Immature natural killer cell (primary cell): ENCODE measurements at regions not wholly inside any gene's neighbourhood (a gene's known extent, or its start where the extent isn't known, plus 50 kb on each side); places are given as distances from the start of the nearest gene placed in this dataset.
"Not testable (repeated sequence)": the region's sequence is repeated elsewhere in the genome, so short reads cannot be mapped to it uniquely, and the experiment has no call there.

Experiments
- DNase-seq, 3 donors: peaks; one replicate each; pipeline ENCODE4 v3.0.0; 2022; ENCODE audit warnings: mixed read lengths in 1 of 3
- H3K27ac Mint-ChIP-seq, 6 donors: one replicate each; pipeline ENCODE4 v1.8.0; 2020; ENCODE audit warnings: mixed read lengths in 6 of 6, mild to moderate bottlenecking in 5 of 6, inconsistent platforms in 4 of 6, moderate library complexity in 3 of 6
- H3K27me3 Mint-ChIP-seq, 3 donors: one replicate each; pipeline ENCODE4 v1.8.0; 2020 to 2021; ENCODE audit warnings: low read depth in 3 of 3, mild to moderate bottlenecking in 3 of 3, mixed read lengths in 3 of 3, moderate library complexity in 3 of 3, inconsistent platforms in 1 of 3
- H3K36me3 Mint-ChIP-seq, 3 donors: one replicate each; pipeline ENCODE4 v1.8.0; 2020; ENCODE audit warnings: mixed read lengths in 3 of 3, inconsistent platforms in 2 of 3, mild to moderate bottlenecking in 2 of 3
- H3K4me1 Mint-ChIP-seq, 2 donors: one replicate each; pipeline ENCODE4 v1.8.0; 2020; ENCODE audit warnings: inconsistent platforms in 2 of 2, mild to moderate bottlenecking in 2 of 2, mixed read lengths in 2 of 2, moderate library complexity in 1 of 2
- H3K4me3 Mint-ChIP-seq, 5 donors: one replicate each; pipeline ENCODE4 v1.8.0; 2020; ENCODE audit warnings: mild to moderate bottlenecking in 5 of 5, mixed read lengths in 5 of 5, inconsistent platforms in 3 of 5, moderate library complexity in 3 of 5
- H3K9me3 Mint-ChIP-seq, 6 donors: one replicate each; pipeline ENCODE4 v1.8.0; 2020; ENCODE audit warnings: mild to moderate bottlenecking in 6 of 6, mixed read lengths in 6 of 6, inconsistent platforms in 4 of 6, moderate library complexity in 3 of 6

GRCh38 chr4:170399581-170400293 lies 310.0 kb upstream of the AADAT start:
- H3K36me3 Mint-ChIP-seq = no peaks in the 10 kb centered on the region
- H3K4me1 Mint-ChIP-seq = peaks cover 0 to 6% of the 10 kb centered on the region in 2 donors
- H3K4me3 Mint-ChIP-seq = no peak overlapping the region
- DNase-seq = no peak
- H3K27ac Mint-ChIP-seq = no peak overlapping the region
- peaks cover 0 to 2% (median 2%) of the 10 kb centered on the region in 3 donors for H3K27me3 Mint-ChIP-seq
- H3K9me3 Mint-ChIP-seq = peaks cover 0 to 19% (median 8%) of the 10 kb centered on the region in 6 donors

GRCh38 chr4:170398218-170398617 lies 308.5 kb upstream of the AADAT start:
- peaks cover 0 to 16% (median 6%) of the 10 kb centered on the region in 6 donors for H3K9me3 Mint-ChIP-seq
- H3K27ac Mint-ChIP-seq = no peak overlapping the region
- H3K4me3 Mint-ChIP-seq = no peak overlapping the region
- H3K27me3 Mint-ChIP-seq = peaks cover 0 to 2% (median 2%) of the 10 kb centered on the region in 3 donors
- H3K4me1 Mint-ChIP-seq = peaks cover 0 to 6% of the 10 kb centered on the region in 2 donors
- DNase-seq = no peak
- no peaks in the 10 kb centered on the region for H3K36me3 Mint-ChIP-seq

GRCh38 chr4:170395773-170396172 lies 306.0 kb upstream of the AADAT start:
- no peak overlapping the region for H3K27ac Mint-ChIP-seq
- DNase-seq = no peak
- H3K9me3 Mint-ChIP-seq = peaks cover 0 to 9% (median 3%) of the 10 kb centered on the region in 6 donors
- H3K4me3 Mint-ChIP-seq = no peak overlapping the region
- H3K27me3 Mint-ChIP-seq = peaks cover 0 to 2% (median 2%) of the 10 kb centered on the region in 3 donors
- H3K4me1 Mint-ChIP-seq = peaks cover 0 to 9% of the 10 kb centered on the region in 2 donors
- H3K36me3 Mint-ChIP-seq = no peaks in the 10 kb centered on the region

GRCh38 chr4:170391066-170391740 lies 301.4 kb upstream of the AADAT start:
- Mint-ChIP-seq H3K9me3 (peaks cover 0 to 10% (median 3%) of the 10 kb centered on the region in 6 donors), H3K27ac (no peak overlapping the region), H3K36me3 (no peaks in the 10 kb centered on the region), H3K4me1 (peaks cover 0 to 3% of the 10 kb centered on the region in 2 donors), H3K27me3 (peaks cover 0 to 4% (median 0%) of the 10 kb centered on the region in 3 donors), H3K4me3 (no peak overlapping the region)
- no peak for DNase-seq

- H3K9me3 Mint-ChIP-seq = peaks cover 3 to 17% (median 9%) of the 10 kb centered on the region in 6 donors
- no peak for DNase-seq
- no peak overlapping the region for H3K4me3 Mint-ChIP-seq
- peaks cover 0 to 4% (median 0%) of the 10 kb centered on the region in 3 donors for H3K27me3 Mint-ChIP-seq
- peaks cover 0 to 3% of the 10 kb centered on the region in 2 donors for H3K4me1 Mint-ChIP-seq
- no peaks in the 10 kb centered on the region for H3K36me3 Mint-ChIP-seq
- H3K27ac Mint-ChIP-seq = no peak overlapping the region
These were observed 299.7 kb upstream of the AADAT start for GRCh38 chr4:170389411-170389810.

GRCh38 chr4:170388255-170388654 lies 298.5 kb upstream of the AADAT start:
- peaks cover 0 to 6% (median 0%) of the 10 kb centered on the region in 3 donors for H3K27me3 Mint-ChIP-seq
- peaks cover 0 to 3% (median 0%) of the 10 kb centered on the region in 3 donors for H3K36me3 Mint-ChIP-seq
- H3K27ac Mint-ChIP-seq = no peak overlapping the region
- peaks cover 4 to 20% (median 10%) of the 10 kb centered on the region in 6 donors for H3K9me3 Mint-ChIP-seq
- peaks cover 0 to 3% of the 10 kb centered on the region in 2 donors for H3K4me1 Mint-ChIP-seq
- no peak for DNase-seq
- H3K4me3 Mint-ChIP-seq = no peak overlapping the region

- H3K27ac Mint-ChIP-seq = no peak overlapping the region
- peaks cover 5 to 27% (median 11%) of the 10 kb centered on the region in 6 donors for H3K9me3 Mint-ChIP-seq
- no peak for DNase-seq
- peaks cover 0 to 4% (median 0%) of the 10 kb centered on the region in 3 donors for H3K27me3 Mint-ChIP-seq
- H3K36me3 Mint-ChIP-seq = peaks cover 0 to 5% (median 0%) of the 10 kb centered on the region in 3 donors
- peaks cover 0 to 3% of the 10 kb centered on the region in 2 donors for H3K4me1 Mint-ChIP-seq
- H3K4me3 Mint-ChIP-seq = no peak overlapping the region
These were observed 297.2 kb upstream of the AADAT start for GRCh38 chr4:170386971-170387370.

GRCh38 chr4:170386511-170386910 lies 296.8 kb upstream of the AADAT start:
- DNase-seq = no peak
- Mint-ChIP-seq H3K4me1 (peaks cover 0 to 2% of the 10 kb centered on the region in 2 donors), H3K27me3 (peaks cover 0 to 4% (median 0%) of the 10 kb centered on the region in 3 donors), H3K27ac (no peak overlapping the region), H3K4me3 (no peak overlapping the region), H3K36me3 (peaks cover 0 to 5% (median 0%) of the 10 kb centered on the region in 3 donors), H3K9me3 (peaks cover 5 to 32% (median 15%) of the 10 kb centered on the region in 6 donors)

GRCh38 chr4:170374770-170375169 lies 285.0 kb upstream of the AADAT start:
- peak; percentile 15 to 28 (median 17) for DNase-seq
- Mint-ChIP-seq H3K36me3 (no peaks in the 10 kb centered on the region), H3K27me3 (peaks cover 0 to 2% (median 1%) of the 10 kb centered on the region in 3 donors), H3K9me3 (peaks cover 2 to 35% (median 9%) of the 10 kb centered on the region in 6 donors), H3K4me3 (no peak overlapping the region), H3K27ac (no peak overlapping the region), H3K4me1 (peaks cover 2 to 6% of the 10 kb centered on the region in 2 donors)

GRCh38 chr4:170348945-170349344 lies 259.2 kb upstream of the AADAT start:
- Mint-ChIP-seq H3K4me3 (no peak overlapping the region), H3K36me3 (no peaks in the 10 kb centered on the region), H3K4me1 (no peaks in the 10 kb centered on the region), H3K27ac (no peak overlapping the region), H3K9me3 (peaks cover 0 to 20% (median 5%) of the 10 kb centered on the region in 6 donors), H3K27me3 (no peaks in the 10 kb centered on the region)
- no peak for DNase-seq

- not testable (repeated sequence) for H3K36me3 Mint-ChIP-seq, H3K27me3 Mint-ChIP-seq, H3K27ac Mint-ChIP-seq, DNase-seq, H3K4me1 Mint-ChIP-seq, H3K4me3 Mint-ChIP-seq
- H3K9me3 Mint-ChIP-seq = peaks cover 0 to 11% (median 5%) of the 10 kb centered on the region in 6 donors
These were observed 257.4 kb upstream of the AADAT start for GRCh38 chr4:170347191-170347590.

- Mint-ChIP-seq H3K9me3 (peaks cover 6 to 27% (median 14%) of the 10 kb centered on the region in 6 donors), H3K27ac (no peak overlapping the region), H3K4me1 (no peaks in the 10 kb centered on the region), H3K4me3 (no peak overlapping the region), H3K36me3 (no peaks in the 10 kb centered on the region), H3K27me3 (peaks cover 0 to 2% (median 0%) of the 10 kb centered on the region in 3 donors)
- no peak for DNase-seq
These were observed 249.8 kb upstream of the AADAT start for GRCh38 chr4:170339522-170339921.

- Mint-ChIP-seq H3K27ac (no peak overlapping the region), H3K9me3 (peaks cover 6 to 34% (median 19%) of the 10 kb centered on the region in 6 donors), H3K36me3 (no peaks in the 10 kb centered on the region), H3K27me3 (peaks cover 0 to 3% (median 2%) of the 10 kb centered on the region in 3 donors), H3K4me1 (no peaks in the 10 kb centered on the region), H3K4me3 (no peak overlapping the region)
- no peak for DNase-seq
These were observed 246.6 kb upstream of the AADAT start for GRCh38 chr4:170336238-170336775.

- Mint-ChIP-seq H3K9me3 (peaks cover 14 to 35% (median 23%) of the 10 kb centered on the region in 6 donors), H3K27ac (peak overlapping the region in 5 of 6 donors; percentile 60 to 90 (median 70)), H3K27me3 (peaks cover 0 to 7% (median under 1%) of the 10 kb centered on the region in 3 donors), H3K4me1 (peaks cover 19 to 26% of the 10 kb centered on the region in 2 donors), H3K4me3 (peak overlapping the region; percentile 51 to 63 (median 58)), H3K36me3 (peaks cover 0 to 3% (median 0%) of the 10 kb centered on the region in 3 donors)
- peak; percentile 10 to 39 (median 18) for DNase-seq
These were observed 235.8 kb upstream of the AADAT start for GRCh38 chr4:170325599-170325998.
